ENCODE measurements at regions not wholly inside any gene's neighbourhood (a gene's known extent, or its start where the extent isn't known, plus 50 kb on each side); places are given as distances from the start of the nearest gene placed in this dataset.
"Not testable (repeated sequence)": the region's sequence is repeated elsewhere in the genome, so short reads cannot be mapped to it uniquely, and the experiment has no call there.

- intact Hi-C loops (cut with DNase I): no loop called here
- no peak for DNase-seq (ENCODE audit: low spot score)
Measured at GRCh38 chr17:65328567-65328966, 191.4 kb downstream of the RGS9 start.

DNA sequence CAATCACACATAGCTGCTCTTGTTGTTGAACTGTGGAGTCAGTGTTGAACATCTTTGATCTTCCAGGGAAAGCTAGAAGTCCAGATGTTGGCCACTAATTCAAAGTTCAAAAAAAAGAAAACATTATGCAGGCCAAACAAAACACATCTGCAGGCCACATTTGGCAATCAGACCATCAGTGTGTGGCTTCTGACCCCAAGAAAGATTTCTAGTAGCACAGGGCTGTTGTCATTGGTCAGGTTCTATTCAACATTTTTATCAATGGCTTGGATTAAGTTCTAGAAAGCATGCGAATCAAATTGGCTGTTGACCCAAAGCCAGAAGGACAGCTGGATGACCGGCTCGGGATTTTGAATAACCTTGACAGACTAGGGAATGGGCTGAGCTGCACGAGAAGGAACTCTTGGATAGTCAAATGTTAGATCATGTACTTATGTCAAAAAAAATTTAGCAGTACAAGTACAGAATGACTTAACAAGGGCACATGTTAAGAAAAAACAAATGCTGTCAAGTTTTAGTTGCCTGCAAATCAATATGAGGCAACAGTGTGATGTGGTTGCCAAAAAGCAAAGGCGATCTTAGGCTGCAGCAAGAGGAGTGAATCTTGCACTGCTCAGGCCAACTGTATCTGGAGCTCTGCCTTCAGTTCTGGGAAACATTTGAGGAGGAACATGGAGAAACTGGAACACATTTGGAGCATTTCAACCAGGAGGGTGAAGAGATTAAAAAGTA, 187.6 kb downstream of the RGS9 start:
- intact Hi-C loops (cut with DNase I): no loop called here
- DNase-seq (ENCODE audit: low spot score): no peak

DNA sequence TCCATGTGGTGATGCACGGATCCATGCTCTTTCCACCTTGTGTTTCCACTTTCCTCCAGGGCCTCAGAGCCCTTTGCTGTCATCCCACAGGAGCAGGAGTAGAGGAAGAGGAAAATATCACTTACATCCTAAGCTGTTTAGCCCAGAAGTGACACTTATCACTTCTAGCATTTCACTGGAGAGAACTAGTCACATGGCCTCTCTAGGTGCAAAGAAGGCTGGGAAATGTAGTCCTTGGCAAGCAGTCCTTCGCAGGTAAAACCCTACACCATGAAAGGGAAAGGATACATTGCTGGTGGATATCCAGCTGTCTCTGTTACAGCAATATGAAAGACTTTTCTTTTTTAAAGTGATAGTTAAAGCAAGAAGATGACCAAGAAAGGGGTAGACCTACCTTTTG, 185.9 kb downstream of the RGS9 start:
- intact Hi-C loops (cut with DNase I): no loop called here
- no peak for DNase-seq (ENCODE audit: low spot score)

- intact Hi-C loops (cut with DNase I): no loop called here
- DNase-seq (ENCODE audit: low spot score): no peak
Measured at GRCh38 chr17:65320820-65321219, 183.7 kb downstream of the RGS9 start.

DNA sequence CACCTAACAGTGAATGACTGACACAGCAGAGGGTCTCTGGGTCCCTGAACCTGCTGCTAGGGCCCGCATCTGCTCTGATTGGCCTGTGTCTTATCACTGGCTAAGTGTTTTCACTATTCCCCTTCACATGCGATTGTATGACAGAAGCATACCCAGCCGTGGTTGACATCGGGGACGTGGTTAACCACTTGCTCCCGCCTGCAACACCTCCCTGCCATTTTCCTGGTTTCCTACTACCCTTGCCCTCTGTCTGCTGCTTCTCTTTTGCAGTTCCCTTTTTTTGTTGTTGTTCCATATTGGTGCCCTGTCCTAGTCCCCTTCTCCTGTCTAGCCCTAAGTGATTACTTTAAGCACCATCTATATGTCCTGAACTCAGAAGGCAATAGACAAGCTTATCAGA, 177.0 kb downstream of the RGS9 start:
- no peak for DNase-seq (ENCODE audit: low spot score)
- intact Hi-C loops (cut with DNase I): no loop called here

DNA sequence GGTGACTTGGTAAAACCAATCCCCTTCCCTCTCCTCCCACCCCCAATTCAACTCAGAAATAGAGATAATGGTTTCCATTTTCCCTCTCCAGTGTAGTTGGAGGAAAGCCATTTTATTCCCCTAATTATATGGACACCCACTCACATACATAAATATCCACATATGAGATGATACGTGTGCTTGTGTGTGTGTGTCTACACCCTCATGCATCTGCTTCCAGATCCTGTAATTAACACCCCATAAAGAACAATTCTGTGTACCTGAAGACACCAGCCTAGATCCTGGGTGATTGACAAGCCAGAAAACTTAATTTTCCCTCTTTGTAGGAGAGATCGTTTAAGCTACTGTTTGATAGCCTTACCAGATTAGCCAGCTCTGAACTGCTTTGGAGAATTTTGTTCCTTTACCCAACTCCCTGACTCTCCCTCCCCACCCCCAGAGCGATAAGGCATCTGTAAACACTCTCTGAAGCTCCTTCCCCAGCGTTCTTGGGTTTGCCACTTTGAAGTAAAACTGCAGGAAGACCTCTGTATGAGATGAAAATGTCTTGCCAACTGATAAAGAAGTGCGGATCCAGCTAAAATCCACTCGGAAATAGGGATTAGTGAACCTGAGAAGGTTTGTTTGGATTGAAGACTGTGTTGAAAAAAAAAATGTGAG, 175.7 kb downstream of the RGS9 start:
- no peak for DNase-seq (ENCODE audit: low spot score)
- intact Hi-C loops (cut with DNase I): no loop called here

- intact Hi-C loops (cut with DNase I): no loop called here
Measured at GRCh38 chr17:65311261-65311660, 174.1 kb downstream of the RGS9 start.

DNA sequence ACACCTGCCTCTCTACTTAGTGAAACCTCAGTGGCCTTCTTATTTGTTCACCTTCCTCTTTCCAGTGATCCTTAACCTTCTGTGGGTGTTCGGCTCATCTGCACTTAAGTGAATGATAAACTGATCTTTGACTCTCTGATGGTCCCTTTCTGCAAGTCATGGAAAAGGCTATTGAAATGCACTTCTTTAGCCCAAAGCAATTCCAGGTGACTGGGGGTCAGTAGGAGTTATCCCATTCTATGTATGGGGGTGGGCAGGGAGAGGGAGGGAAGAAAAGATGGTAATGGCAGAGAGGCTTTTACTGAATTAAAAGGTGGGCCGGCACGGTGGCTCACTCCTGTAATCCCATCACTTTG, 170.8 kb downstream of the RGS9 start:
- DNase-seq (ENCODE audit: low spot score): no peak
- intact Hi-C loops (cut with DNase I): no loop called here

More at GRCh38 chr17:65311261-65311660, 174.1 kb downstream of the RGS9 start:
- no peak for DNase-seq (ENCODE audit: low spot score)

DNA sequence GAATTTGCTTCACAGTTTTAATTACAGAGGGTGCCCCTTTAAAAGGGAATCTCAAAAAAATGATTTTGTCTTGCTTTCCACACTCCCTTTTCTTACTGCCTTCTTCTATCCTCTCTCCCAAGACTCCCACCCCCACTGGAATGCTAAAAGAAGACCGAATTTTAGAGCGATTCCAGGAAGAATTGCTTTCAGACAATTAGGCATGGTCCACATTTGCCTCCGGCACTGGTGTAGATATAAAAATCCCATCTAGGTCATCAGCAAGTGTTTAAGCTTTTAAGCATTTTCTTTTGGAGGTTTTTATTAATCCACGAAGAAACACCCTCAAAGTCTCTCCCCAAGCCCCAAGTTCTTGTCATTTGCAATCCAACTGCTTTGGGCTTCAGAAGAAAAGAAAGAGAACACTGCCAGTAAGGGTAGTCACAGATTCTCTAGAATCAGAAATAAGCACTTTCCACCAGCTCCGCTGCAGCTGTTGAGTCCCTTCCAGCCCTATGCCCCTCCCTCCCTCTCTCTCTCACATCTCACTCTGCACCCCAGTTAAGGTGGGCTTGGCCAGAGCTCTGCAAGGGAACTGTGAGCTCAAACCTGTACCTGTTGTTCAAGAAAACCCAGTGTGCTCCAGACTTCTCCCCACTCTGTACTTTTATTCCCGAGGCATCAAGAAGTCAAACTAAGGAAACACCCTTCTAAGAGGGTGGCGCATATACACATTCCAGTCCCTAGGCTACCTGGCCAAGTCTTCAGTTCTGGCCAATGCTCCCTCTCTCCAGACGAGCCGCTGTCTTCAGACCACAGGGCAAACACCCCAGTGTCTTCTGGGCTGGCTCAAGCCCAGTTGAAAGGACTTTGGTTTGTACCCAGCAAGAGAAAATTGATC, 170.2 kb downstream of the RGS9 start:
- DNase-seq (ENCODE audit: low spot score): no peak
- intact Hi-C loops (cut with DNase I): no loop called here

GRCh38 chr17:65305778-65306177, 168.6 kb downstream of the RGS9 start:
- no peak for DNase-seq (ENCODE audit: low spot score)
- intact Hi-C loops (cut with DNase I): no loop called here

DNA sequence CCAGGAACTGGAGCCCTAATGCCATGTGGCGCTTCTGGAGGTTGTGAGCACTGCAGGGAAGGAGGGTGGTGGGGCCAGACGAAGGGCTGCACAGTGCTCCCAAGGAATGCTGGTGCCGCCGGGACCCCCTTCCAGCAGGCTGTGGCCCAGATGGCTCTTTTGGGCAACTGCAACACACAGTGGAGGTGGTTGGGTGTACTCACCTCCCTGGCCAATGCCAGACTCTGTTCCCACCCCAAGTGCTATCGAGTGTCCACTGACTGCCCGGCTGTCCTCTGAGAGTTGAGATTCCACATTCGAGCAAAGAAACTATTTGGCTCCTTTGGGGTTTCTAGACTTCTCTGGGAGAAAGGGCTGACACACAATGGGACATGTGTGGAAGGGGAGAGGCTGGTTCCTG, 167.9 kb downstream of the RGS9 start:
- intact Hi-C loops (cut with DNase I): no loop called here

DNA sequence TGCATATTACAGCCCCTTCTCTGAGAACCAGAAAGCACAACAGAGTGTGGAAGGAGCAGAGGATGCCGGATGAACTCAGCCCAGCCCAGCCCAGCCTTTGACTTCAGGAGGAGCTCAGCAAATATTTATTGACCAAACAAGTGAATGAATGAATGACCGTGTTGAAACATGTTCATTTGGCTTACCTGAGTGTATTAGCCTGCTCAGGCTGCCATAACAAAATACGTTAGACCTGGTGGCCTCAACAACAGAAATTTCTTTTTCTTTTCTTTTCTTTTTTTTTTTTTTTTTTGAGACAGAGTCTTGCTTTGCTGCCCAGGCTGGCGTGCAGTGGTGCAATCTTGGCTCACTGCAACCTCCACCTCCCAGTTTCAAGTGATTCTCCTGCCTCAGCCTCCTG, 164.7 kb downstream of the RGS9 start:
- DNase-seq (ENCODE audit: low spot score); intact Hi-C loops (cut with DNase I): not testable (repeated sequence)

More for the DNA sequence above, 167.9 kb downstream of the RGS9 start:
- DNase-seq (ENCODE audit: low spot score): no peak

DNA sequence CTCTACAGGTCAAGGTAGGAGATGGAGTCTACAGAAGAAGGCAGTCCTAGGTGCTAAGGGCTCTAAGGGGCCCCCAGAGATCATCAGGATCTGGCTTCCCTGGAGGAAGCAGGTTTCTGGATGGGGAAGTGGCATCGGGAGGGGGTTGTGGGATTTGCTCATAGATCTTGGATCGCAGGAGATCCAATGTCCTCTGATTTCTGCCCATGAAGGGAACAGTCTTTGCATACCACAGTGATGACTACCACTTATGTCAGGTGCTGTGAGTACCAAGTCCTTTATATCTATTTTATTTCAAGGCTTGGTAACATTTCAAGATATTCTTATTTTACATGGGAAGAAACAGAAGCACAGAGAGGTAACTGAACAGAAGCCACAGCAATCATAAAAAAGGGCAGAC, 164.0 kb downstream of the RGS9 start:
- no peak for DNase-seq (ENCODE audit: low spot score)
- intact Hi-C loops (cut with DNase I): no loop called here

DNA sequence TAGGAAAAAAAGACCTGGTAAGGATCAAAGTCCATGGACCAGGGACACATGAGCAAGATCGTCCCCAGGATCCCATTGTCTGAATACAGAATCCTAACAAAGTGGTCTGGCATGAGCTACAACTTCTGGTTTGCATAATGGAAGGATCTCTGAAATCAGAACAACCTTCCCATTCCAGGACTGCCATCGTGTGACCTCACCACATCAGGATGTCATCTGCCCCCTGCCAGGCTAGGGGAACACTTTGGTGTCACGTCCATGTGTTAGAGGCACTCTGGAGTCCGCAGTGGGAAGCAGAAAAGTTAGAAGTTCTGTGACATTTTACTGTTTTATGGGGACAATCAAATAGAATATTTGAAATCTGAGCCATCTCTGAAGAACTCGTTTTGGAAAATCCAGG, 160.7 kb downstream of the RGS9 start:
- intact Hi-C loops (cut with DNase I): loop anchor here (5.0 to 10.0 kb wide), 2 partner anchors 377 to 574 kb away; no protein-coding TSS in a partner anchor
- no peak for DNase-seq (ENCODE audit: low spot score)

DNA sequence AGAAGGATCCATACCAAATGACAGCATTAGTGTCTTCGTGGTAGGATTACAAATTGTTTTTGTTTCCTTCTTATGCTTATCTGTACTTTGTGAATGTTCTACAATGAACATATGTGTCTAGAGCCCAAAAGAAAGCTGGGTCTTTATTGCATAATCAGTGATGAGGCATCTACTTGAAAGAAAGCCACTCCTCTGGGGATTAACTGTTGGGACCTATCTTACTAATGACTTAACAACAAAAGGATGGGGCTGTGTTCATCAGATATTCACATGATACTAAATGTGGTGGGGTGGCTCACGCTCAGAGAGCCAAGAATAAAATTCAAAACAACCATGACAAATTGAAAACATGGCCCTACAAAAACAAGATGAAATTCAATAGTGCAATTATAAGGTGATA, 160.2 kb downstream of the RGS9 start:
- intact Hi-C loops (cut with DNase I): loop anchor here (5.0 to 10.0 kb wide), 2 partner anchors 377 to 575 kb away; no protein-coding TSS in a partner anchor
- no peak for DNase-seq (ENCODE audit: low spot score)

DNA sequence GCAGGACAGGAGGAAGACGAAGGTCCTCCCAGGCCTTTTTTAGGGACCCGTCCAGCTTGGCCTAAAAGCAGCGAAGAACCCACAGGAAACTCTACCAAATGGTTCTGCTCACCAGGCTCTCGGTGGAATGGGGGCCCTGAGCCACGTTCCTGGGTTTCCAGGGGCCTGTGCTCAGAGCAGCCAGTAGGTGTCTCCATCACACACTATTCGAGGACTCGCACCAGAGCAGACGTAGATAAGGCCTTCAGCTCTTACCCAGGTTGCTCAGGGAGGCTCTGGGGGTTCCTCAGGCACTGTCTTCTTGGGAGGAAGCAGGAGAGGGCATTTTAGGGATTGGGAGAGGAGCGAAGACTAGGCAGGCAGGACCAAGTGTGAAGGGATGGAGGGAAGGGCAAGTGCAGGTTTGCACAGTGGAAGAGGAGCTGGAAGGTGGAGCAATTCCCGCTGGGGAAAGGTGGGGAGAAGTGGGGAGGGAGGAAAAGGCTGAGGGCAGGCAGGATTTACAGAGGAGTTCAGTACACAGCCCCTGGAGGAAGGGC, 157.1 kb downstream of the RGS9 start:
- no peak for DNase-seq (ENCODE audit: low spot score)
- intact Hi-C loops (cut with DNase I): loop anchor here (5.0 to 10.0 kb wide), 2 partner anchors 381 to 873 kb away; no protein-coding TSS in a partner anchor

- intact Hi-C loops (cut with DNase I): loop anchor here (5.0 to 10.0 kb wide), 2 partner anchors 381 to 874 kb away; no protein-coding TSS in a partner anchor
- DNase-seq (ENCODE audit: low spot score): no peak
Measured at GRCh38 chr17:65293584-65294180, 156.5 kb downstream of the RGS9 start.

- intact Hi-C loops (cut with DNase I): loop anchor here (5.0 to 10.0 kb wide), 2 partner anchors 382 to 875 kb away; no protein-coding TSS in a partner anchor
- DNase-seq (ENCODE audit: low spot score): no peak
Measured at GRCh38 chr17:65292430-65292829, 155.3 kb downstream of the RGS9 start.

GRCh38 chr17:65291301-65291700, 154.1 kb downstream of the RGS9 start:
- intact Hi-C loops (cut with DNase I): loop anchor here (5.0 to 10.0 kb wide), 2 partner anchors 384 to 876 kb away; no protein-coding TSS in a partner anchor
- DNase-seq (ENCODE audit: low spot score): not testable (repeated sequence)

Measured in cardiac septum (tissue), 1 donor.